ENCODE measurements at regions not wholly inside any gene's neighbourhood (a gene's known extent, or its start where the extent isn't known, plus 50 kb on each side); places are given as distances from the start of the nearest gene placed in this dataset.
"Not testable (repeated sequence)": the region's sequence is repeated elsewhere in the genome, so short reads cannot be mapped to it uniquely, and the experiment has no call there.

DNA sequence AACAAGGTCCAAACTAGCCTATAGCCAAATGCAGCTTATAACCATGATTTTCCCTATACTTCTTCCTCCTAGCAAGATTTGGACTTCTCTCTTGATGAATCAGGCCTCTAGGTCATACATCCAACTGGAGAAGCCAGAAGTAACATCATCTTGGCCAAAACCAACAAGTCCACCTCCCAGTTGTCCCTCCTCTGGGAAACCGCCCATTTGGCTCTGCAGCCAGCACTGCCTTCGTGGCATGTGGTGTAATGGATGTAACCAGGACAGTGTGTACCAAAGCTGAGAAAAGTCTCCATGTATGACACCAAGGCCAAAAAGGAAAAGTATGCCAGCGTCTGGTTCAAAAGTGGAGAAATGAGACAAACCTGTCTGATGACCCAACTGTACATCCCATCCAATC is 59.3 kb upstream of the VASH1 start:
- DNase-seq: no peak

DNA sequence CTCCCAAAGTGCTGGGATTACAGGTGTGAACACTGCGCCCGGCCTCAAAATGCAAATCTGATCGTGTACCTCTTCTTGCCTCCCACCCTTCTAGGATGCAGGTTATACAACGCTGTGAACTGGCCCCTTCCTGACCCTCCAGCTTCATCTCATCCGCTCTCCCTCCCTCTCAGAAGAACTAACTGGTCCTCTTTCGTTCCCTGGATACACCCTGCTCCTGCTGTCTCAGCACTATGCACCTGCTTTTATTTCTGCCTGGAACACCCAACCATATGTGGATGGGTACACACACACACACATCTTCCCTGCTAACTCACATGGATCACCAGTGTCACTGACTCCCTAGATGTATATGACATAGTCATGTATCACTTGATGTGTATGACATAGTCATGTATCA is 56.1 kb upstream of the VASH1 start:
- no peak for DNase-seq

DNA sequence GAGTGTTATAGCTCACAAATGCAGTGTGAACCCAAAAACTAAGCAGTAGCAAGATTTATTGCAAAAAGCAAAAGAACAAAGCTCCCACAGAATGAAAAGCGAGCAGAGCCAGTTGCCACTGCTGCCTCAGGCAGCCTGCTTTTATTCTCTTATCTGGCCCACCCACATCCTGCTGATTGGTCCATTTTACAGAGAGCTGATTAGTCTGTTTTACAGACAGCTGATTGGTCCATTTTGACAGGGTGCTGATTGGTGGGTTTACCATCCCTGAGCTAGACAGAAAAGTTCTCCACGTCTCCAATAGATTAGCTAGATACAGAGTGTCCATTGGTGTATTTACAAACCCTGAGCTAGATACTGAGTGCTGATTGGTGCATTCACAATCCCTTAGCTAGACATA is 55.1 kb upstream of the VASH1 start:
- DNase-seq: not testable (repeated sequence)

DNA sequence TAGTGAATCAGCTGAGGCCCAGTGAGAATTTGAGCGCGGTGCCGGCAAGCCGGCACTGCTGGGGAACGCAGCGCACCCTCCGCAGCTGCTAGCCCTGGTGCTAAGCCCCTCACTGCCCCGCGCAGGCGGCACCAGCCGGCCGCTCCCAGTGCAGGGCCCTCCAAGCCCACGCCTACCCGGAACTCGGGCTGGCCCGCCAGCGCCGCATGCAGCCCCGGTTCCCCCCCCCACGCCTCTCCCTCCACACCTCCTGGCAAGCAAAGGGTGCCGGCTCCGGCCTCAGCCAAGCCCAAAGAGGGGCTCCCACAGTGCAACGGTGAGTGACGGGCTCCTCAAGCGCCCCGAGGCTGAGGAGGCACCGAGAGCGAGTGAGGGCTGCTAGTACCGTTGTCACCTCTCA is 54.5 kb upstream of the VASH1 start:
- no peak for DNase-seq

DNA sequence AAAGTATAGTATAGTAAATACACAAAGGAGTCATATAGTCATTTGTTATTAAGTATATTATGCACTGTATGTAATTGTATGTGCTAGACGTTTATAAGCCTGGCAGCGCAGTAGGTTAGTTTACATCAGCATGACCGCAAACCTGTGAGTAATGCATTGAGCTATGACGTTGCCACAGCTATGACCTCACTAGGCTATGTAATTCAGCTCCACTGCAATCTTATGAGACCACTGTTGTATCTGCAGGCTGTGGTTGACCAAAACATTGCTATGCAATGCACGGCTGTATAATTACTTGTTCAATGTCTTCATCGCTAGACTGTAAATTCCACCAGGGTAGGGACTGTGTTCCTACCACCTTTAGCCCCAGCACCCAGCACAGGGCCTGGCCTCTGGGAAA is 53.2 kb upstream of the VASH1 start:
- no peak for DNase-seq

DNA sequence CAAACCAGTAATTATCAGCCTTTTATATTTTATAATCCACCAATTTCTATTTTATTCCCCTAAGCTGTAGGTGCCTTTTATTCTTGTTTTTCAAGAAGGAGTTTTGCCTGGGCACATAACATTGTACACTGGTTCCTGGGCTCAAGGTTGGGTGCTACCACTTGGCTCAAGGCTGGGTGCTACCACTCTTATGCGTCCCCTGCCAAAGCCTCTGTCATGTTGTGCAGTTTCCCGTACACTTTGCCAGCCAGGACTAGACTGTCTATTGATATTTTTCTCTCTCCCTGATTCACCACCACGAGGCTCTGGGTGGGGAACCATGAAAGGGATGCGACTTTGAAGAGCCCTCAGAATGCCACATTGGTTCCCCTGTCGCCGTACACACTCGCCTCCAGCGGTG is 52.5 kb upstream of the VASH1 start:
- no peak for DNase-seq

DNA sequence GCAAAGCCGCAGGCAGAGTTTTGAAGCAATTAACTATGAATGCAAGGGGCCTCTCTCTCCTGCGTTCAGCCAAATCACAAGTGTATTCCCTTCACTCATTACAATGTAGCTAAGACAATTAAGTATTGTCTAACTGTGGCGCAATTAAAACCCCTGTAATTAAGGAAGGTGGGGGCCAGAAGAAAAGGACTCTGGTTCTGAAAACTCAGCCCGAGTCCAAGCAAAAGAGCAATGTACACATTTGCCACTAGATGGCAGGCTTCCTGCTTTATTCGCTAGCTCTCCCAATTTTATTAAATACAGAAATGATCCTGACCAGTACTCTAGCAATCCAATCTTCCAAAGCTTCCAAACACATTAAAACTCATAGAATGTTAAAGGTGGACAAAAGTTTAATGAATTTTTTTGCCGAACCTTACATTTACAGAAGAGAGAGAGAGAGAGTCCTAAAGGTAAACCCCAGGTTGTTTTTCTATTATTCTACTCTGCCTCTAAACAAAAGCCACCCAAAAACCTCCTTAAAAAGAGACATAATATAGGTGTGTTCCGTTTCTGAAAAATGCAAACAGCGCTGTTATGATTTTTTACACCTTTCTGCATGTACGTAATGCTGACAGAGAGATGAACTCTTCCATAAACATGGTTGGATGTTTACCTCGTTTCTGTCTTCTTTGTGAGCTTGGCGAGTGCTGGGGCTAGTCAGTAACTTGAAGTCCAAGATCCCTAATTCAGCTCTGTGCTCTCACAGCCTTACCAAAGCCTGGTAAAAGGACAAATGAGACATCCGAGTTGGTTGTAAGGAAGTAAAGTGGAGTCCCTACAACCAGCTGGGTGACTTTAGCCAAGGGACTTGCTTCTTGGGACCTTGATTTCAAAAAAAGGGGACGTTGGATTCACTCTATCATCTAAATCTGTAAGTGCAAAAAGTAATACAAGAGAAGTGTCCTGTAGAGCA is 50.9 kb upstream of the VASH1 start:
- no peak for DNase-seq
